ENCODE measurements at regions not wholly inside any gene's neighbourhood (a gene's known extent, or its start where the extent isn't known, plus 50 kb on each side); places are given as distances from the start of the nearest gene placed in this dataset.

- H3K9me3 Mint-ChIP-seq = peaks cover 7% of the 10 kb centered on the region
- H3K4me3 Mint-ChIP-seq = no peak overlapping the region
- no peak overlapping the region for H3K27ac Mint-ChIP-seq
- CTCF ChIA-PET = no interaction called here
- H3K4me1 Mint-ChIP-seq = no peaks in the 10 kb centered on the region
- DNase-seq (no peak), ATAC-seq (ENCODE audit: low read depth) (no peak)
- no peaks in the 10 kb centered on the region for H3K36me3 Mint-ChIP-seq (ENCODE audit: low read depth)
- intact Hi-C loops (cut with micrococcal nuclease) = no loop called here
- no peak for TF ChIP-seq CTCF (IDR thresholded peaks at IDR 0.05)
- H3K27me3 Mint-ChIP-seq = peaks cover 2% of the 10 kb centered on the region
- POLR2A ChIA-PET = no interaction called here
These were observed 230.1 kb downstream of the NHLRC3 start for GRCh38 chr13:39268398-39268797.

DNA sequence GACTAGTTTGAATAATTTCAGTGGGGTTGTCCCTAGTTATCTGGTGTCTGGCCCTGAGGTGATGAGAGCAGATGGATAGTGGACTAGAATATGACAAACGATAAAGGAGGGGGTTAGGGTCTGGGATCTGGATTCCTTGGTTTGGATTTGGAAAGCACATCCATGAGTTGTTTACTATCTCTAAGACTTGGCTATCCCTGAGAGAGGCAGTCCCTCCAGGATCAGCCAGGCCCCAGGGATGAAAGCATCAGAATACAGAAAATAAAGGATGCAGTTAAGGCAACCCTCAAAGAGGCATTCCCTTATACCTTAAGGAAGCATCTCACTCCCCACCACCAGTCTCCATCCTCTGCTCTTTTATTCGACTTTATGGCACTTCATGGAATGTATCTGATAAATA lies 230.7 kb downstream of the NHLRC3 start:
- Mint-ChIP-seq H3K4me3 (no peak overlapping the region), H3K9me3 (peaks cover 7% of the 10 kb centered on the region), H3K36me3 (ENCODE audit: low read depth) (no peaks in the 10 kb centered on the region), H3K27me3 (peaks cover 2% of the 10 kb centered on the region), H3K4me1 (no peaks in the 10 kb centered on the region), H3K27ac (no peak overlapping the region)
- DNase-seq (no peak), ATAC-seq (ENCODE audit: low read depth) (no peak)
- no peak for TF ChIP-seq CTCF (IDR thresholded peaks at IDR 0.05)
- intact Hi-C loops (cut with micrococcal nuclease) = no loop called here
- ChIA-PET CTCF (no interaction called here), POLR2A (no interaction called here)

DNA sequence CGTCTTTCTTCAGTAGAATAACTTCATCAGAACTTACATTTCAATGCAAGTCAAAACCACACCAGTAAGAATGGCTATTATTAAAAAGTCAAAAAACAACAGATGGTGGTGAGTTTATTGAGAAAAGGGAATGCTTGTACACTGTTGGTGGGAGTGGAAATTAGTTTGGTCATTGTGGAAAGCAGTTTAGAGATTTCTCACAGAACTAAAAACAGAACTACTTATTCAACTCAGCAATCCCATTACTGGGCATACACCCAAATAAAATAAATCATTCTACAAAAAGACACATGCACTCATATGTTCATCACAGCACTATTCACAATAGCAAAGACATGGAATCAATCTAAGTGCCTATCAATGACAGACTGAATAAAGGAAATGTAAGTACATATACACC lies 231.2 kb downstream of the NHLRC3 start:
- H3K4me3 Mint-ChIP-seq = no peak overlapping the region
- no peak for TF ChIP-seq CTCF (IDR thresholded peaks at IDR 0.05)
- intact Hi-C loops (cut with micrococcal nuclease) = no loop called here
- ATAC-seq (ENCODE audit: low read depth) (no peak), DNase-seq (no peak)
- POLR2A ChIA-PET = no interaction called here
- no peaks in the 10 kb centered on the region for H3K4me1 Mint-ChIP-seq
- no peaks in the 10 kb centered on the region for H3K36me3 Mint-ChIP-seq (ENCODE audit: low read depth)
- H3K9me3 Mint-ChIP-seq = peaks cover 7% of the 10 kb centered on the region
- H3K27ac Mint-ChIP-seq = no peak overlapping the region
- peaks cover 2% of the 10 kb centered on the region for H3K27me3 Mint-ChIP-seq
- CTCF ChIA-PET = no interaction called here

- DNase-seq (no peak), ATAC-seq (ENCODE audit: low read depth) (no peak)
- CTCF ChIA-PET = interaction anchor here (1.6 kb wide), 1 partner anchor 339 kb away, joined by 3 read pairs; no protein-coding TSS in a partner anchor
- intact Hi-C loops (cut with micrococcal nuclease) = no loop called here
- no peaks in the 10 kb centered on the region for H3K4me1 Mint-ChIP-seq
- POLR2A ChIA-PET = no interaction called here
- no peak overlapping the region for H3K4me3 Mint-ChIP-seq
- no peak overlapping the region for H3K27ac Mint-ChIP-seq
- no peaks in the 10 kb centered on the region for H3K9me3 Mint-ChIP-seq
- H3K27me3 Mint-ChIP-seq = peaks cover 2% of the 10 kb centered on the region
- no peak for TF ChIP-seq CTCF (IDR thresholded peaks at IDR 0.05)
- no peaks in the 10 kb centered on the region for H3K36me3 Mint-ChIP-seq (ENCODE audit: low read depth)
These were observed 234.7 kb downstream of the NHLRC3 start for GRCh38 chr13:39272994-39273393.

DNA sequence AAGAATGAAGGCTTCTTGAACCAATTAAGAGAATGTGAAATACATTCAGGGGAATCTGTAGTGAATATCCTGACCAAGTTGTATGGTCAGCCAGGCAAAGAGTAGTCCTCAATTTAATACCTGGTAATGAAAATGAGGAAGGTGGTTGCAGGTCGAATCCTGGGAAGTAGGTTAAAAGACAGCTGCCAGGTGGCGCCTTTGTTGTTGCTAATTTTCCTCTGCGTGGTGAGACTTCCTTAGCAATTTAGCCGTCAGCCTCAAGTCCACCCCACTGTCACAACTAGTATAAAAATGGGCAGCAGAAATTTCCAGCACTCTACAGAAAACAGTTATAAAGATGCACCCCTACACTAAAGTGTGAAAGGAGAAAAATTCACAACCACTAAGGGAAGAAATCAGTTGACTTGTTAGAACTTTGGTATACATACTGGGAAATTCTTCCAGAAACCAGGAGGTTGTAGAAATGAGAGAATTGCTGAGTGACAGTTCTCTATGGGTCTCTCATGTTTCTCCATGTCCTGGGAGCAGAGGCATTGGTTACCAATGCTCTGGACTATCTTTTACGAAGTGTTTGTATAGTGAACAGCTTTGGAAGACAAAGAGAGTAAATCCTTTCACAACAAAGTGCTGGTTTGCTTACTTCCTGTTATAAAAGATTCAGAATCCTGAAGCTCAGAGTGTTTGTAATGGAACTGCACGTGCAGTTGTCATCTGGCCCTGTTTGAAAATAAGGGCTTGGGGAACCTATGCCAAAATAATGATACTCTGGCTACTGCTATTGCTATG lies 235.9 kb downstream of the NHLRC3 start:
- no peak for TF ChIP-seq CTCF (IDR thresholded peaks at IDR 0.05)
- no peak overlapping the region for H3K4me3 Mint-ChIP-seq
- no peaks in the 10 kb centered on the region for H3K4me1 Mint-ChIP-seq
- H3K36me3 Mint-ChIP-seq (ENCODE audit: low read depth) = no peaks in the 10 kb centered on the region
- ChIA-PET CTCF (interaction anchor here (1.6 kb wide), 1 partner anchor 338 kb away, joined by 3 read pairs; no protein-coding TSS in a partner anchor), POLR2A (no interaction called here)
- H3K27me3 Mint-ChIP-seq = peaks cover 2% of the 10 kb centered on the region
- no peaks in the 10 kb centered on the region for H3K9me3 Mint-ChIP-seq
- DNase-seq (no peak), ATAC-seq (ENCODE audit: low read depth) (no peak)
- H3K27ac Mint-ChIP-seq = no peak overlapping the region
- intact Hi-C loops (cut with micrococcal nuclease) = loop anchor here (2.0 kb wide), 1 partner anchor 339 kb away; no protein-coding TSS in a partner anchor

All from activated B cell treated with CpG ODN at 0.5 μM for 24 hours (primary cell).